Kasumi-1 (cell line): ENCODE measurements at regions not wholly inside any gene's neighbourhood (a gene's known extent, or its start where the extent isn't known, plus 50 kb on each side); places are given as distances from the start of the nearest gene placed in this dataset.

Experiments
- DNase-seq, 2 experiments: peaks; one replicate each; lab custom pipeline; 2025; lab: John Stamatoyannopoulos, UW

DNA sequence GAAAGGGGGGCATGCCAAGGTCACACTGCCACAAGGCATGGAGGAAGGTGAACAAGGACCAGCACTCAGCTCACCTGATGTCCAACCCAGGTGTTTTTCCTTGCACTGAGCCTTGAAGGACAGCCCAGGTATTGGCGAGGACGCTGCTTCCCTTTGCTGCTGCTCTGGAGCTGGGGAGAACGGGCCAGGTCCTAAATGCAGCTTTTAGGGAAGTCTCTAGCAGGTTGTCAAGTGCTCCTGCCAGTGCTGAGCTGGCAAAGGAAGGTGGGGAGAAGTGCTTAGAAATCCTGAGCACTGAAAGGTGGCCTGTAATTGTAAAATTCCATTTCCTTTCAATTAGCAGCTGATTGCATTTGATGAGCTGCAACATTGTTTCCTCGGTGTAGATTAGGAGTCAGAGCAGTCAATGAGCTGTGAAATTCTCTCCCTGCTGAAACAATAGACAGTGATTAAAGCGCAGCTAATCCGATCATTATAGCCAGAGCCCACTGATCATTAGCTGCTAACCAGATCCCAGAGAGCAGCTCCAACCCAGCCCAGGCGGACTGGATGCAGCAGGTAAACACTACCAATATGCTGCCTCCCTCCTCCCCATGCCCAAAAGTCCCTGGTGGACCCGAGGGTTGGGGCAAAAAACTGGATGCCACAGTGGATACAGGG, 507.6 kb downstream of the INSC start:
- no peak for DNase-seq

DNA sequence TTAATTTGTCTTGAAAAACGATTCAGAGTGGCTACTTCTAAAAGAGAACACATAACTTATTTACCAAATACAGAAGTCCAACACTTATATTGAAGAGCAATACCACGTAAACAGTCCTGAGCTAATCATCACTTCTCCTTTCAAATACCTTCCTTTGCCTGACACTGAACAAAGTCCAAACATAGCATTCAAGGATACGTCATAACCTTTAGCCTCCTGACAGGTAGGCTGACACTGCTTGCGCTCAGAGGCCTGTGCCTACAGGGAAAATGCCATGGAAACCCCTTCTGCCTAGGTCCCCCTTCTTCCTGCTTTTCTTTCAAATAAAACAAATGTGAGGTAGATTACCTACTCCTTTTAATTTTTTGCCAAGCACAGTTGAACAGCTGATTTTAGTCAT, 510.0 kb downstream of the INSC start:
- DNase-seq, result no peak

DNA sequence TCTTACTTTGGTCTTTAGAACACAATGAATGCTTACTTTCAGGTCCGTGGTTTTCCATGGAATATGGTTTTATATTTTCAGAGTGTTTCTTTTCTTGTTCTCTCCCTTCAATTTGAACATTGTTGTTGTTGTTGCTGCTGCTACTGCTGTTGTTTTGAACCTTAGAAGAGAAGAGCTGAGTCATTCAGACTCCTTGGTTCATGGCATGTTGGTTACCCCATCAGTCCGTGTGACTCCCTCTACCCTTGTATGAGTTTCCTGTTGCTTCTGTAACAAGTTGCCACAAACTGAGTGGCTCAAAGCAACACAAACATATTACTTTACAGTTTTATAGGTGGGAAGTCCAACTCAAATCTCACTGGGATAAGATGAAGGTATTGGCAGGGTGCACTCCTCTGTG, 511.0 kb downstream of the INSC start:
- no peak for DNase-seq

- no peak for DNase-seq
Observed at GRCh38 chr11:15627560-15627959, 512.8 kb downstream of the INSC start.

DNA sequence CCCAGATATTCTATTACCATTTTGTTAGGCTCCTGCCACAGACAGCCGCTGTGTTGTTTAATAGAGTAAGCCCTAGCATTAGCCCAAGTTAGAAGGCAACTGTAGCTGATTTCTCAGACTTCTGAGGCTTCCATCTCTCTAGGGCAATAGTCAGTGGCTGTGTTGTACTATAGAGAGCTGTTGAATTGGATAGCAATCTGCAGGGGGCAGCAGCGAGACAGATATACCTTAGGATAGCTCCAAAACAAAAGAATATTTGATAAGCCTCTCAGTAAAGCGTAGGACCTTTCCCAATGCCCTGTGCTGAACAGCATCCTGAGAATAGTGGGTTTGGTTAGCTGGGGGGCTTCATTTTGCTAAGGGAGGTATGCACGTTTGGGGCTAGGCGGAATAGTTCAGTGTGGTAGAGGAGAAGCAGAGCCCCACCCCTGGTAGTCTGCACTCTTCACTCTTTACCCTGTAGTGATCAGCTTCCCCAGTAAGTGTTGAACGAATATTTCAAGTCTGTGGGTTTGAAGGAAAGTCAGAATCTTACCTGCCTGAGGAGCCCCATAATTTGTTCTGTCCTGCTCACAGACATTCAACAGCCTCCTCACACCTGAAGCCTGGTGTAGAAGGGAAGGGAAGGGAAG, 515.1 kb downstream of the INSC start:
- peak in 1 of 2 experiments; percentile 1 for DNase-seq

DNA sequence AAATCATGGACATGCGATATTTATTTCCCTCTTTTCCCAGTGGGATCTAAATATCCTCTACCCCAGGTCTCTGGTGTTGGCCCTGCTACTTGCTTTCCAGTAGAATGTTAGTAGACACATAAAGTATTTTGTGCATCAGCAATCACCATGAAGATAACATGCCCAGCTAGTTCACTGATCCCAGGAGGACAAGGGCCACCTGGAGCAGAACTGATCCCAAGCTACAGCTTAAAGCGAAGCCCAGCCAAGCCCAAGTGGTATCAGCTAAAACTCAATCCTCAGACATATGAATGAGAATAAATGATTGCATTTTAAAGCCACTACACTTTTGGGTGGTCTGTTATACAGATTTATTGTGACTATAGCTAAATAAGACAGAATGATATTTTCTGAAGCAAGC, 516.2 kb downstream of the INSC start:
- DNase-seq, result no peak

DNA sequence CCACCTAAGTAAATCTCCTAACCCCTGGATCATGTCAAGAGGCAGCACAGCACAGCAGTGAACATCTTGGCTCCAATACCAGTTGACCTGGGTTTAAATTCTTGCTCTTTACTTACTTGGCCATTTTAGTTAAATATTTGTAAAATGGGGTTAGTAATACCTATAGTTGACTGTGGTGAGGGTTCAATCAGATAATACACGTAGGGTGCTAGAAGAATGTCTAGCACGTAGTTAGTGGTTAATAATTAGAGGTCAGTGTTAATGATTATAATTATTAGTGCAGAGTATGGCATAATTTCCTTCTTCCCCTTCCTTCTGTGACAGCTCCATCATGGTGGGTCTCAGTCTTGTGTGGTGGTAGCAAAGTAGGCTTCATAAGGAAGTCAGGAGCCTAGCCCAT, 520.8 kb downstream of the INSC start:
- no peak for DNase-seq

GRCh38 chr11:15636521-15637089, 521.9 kb downstream of the INSC start:
- DNase-seq, result no peak

- no peak for DNase-seq
Observed at GRCh38 chr11:15638386-15638787, 523.7 kb downstream of the INSC start.

DNA sequence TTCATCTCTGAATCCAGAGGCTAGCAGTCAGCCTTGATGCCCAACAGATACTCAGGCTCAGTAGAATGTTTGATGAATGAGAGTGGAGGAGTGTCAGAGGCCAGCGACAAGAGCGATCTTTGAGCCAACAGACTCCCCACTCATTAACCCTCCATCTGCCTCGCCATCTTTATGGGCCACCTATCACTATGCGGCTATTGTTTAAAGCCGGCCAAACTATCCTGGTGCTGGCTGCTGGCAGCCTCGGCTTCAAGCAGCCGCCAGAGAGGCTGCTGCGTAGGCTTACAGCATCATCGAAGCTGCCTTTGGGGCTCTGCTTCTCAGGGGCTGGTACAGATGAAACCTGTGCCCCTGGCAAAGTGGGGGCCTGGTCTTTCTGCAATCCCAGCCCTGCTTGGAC, 525.6 kb downstream of the INSC start:
- DNase-seq, result no peak

DNA sequence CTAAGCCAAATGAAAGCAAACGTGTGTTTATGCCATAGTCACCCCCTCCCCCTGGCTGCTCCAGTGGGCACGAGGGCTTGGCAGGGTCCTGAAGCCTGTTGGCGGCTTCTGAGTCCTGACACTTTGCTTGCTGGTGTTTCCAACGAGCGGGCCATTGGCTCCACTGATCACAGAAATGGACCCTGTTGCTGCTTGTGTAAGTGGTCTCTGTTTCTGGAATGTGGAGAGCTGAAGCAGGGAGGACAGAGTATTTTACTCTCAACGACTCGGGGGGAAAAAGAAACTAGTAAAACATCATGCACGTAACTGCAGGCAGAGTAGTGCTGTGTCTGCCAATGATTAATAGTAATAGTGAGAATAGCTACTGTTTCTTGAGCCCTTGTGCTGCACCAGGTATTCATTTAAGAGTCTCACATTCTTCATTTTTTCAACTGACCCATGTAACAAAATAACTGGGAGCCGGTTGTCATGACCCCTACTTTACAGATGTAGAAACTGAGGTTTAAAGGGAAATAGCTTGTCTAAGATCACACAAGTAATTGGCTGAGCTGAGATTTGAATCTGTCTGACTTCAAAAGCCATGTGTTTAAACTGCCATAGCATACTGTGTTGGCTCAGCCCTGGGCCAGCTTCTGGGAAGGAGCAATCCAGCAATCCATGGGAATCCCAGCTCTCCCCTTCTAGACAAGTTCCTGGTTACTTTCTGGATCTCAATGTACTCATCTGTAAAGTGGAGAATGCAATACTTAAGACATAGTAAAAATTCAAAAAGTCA, 526.7 kb downstream of the INSC start:
- DNase-seq, result no peak

DNA sequence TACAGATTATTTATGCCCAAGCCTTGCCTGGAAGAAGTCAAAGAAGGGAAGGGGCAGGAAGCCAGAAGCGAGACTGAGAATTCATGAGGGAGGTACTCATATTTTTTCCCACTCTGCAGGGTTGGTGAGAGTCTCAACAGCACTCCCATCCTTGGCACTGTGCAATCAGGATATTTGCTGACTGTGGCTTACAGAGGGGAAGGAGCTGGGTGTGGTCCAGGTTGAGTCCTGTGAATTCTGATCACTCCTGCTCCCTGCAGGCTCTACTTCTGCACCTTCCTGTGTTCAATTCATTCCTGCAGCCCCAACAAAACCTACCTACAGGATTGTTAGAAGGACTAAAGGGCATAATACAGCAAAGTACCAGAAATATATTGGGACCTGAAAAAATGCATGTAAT, 530.5 kb downstream of the INSC start:
- DNase-seq, result no peak

- no peak for DNase-seq
Observed at GRCh38 chr11:15649371-15650104, 534.8 kb downstream of the INSC start.

- DNase-seq, result peak; percentile 75 to 81
Observed at GRCh38 chr11:15650105-15650938, 535.6 kb downstream of the INSC start.

DNA sequence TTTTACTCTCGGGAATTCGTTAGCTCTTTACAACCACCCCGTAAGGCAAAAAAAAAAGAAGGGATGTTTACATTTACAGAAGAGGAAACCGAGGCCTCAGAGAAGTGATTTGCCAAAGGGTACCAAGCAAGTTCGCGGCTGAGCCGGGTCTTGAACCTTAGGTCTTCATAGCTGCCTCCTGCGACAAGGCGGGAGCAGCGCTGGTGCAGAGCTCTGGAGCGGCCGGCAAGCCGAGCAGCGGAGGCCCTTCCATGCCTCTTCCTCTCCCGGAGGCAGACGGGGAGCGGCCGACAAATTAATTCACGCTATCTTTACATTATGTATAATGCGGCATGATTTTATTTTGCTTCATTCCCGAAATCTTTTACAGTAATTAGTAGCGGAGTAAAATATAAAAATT, 536.3 kb downstream of the INSC start:
- no peak for DNase-seq

GRCh38 chr11:15651816-15652215, 537.1 kb downstream of the INSC start:
- DNase-seq, result no peak

- no peak for DNase-seq
Observed at GRCh38 chr11:15653191-15653710, 538.5 kb downstream of the INSC start.

GRCh38 chr11:15654451-15654850, 539.7 kb downstream of the INSC start:
- DNase-seq, result no peak

- DNase-seq, result no peak
Observed at GRCh38 chr11:15655552-15655951, 540.8 kb downstream of the INSC start.

DNA sequence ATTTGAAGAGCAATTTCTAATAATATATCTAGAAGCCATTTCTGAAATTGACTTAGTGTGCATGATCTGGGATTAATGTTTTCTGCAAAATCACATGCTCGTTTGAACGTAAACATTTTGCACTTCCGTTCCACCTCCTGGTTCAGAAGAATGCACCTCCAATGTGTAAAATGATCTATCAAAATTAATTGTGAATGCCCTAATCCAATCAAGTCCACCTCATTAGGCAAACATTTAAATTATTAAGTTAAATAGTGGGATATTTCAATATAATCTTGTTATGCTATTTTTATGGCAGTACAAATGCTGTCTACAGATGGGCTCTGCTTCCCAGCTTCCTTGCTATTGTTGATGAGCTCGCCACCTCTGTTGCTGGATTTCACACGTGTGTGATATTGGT, 542.5 kb downstream of the INSC start:
- no peak for DNase-seq

DNA sequence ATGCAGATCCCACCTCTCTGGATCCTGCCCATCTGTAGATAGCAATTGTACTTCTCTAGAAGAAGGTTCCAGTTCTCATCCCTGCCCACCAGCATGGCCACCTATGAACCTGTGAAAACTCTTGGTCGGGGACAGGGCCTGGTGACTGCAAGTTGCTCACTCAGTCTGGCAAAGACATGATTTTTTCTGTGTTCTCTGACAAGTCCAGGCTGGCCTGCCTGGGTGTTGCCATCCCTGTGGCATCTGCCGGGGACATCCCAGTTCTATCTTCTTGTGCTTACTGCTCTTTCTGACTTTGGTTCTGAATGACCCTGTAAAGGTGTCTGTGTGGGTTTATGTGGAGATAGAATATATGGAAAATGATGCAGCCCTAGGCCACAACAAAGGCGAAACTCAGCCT, 545.8 kb downstream of the INSC start:
- no peak for DNase-seq
